ENCODE measurements at regions not wholly inside any gene's neighbourhood (a gene's known extent, or its start where the extent isn't known, plus 50 kb on each side); places are given as distances from the start of the nearest gene placed in this dataset.

GRCh38 chr7:17558558-17559332 is 260.3 kb downstream of the AHR start:
- no peak for TF ChIP-seq HOXA7 (CRISPR knock-in tag; IDR thresholded peaks at IDR 0.05)
- TF ChIP-seq, protein P1, sequence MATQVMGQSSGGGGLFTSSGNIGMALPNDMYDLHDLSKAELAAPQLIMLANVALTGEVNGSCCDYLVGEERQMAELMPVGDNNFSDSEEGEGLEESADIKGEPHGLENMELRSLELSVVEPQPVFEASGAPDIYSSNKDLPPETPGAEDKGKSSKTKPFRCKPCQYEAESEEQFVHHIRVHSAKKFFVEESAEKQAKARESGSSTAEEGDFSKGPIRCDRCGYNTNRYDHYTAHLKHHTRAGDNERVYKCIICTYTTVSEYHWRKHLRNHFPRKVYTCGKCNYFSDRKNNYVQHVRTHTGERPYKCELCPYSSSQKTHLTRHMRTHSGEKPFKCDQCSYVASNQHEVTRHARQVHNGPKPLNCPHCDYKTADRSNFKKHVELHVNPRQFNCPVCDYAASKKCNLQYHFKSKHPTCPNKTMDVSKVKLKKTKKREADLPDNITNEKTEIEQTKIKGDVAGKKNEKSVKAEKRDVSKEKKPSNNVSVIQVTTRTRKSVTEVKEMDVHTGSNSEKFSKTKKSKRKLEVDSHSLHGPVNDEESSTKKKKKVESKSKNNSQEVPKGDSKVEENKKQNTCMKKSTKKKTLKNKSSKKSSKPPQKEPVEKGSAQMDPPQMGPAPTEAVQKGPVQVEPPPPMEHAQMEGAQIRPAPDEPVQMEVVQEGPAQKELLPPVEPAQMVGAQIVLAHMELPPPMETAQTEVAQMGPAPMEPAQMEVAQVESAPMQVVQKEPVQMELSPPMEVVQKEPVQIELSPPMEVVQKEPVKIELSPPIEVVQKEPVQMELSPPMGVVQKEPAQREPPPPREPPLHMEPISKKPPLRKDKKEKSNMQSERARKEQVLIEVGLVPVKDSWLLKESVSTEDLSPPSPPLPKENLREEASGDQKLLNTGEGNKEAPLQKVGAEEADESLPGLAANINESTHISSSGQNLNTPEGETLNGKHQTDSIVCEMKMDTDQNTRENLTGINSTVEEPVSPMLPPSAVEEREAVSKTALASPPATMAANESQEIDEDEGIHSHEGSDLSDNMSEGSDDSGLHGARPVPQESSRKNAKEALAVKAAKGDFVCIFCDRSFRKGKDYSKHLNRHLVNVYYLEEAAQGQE (IDR thresholded peaks at IDR 0.05): no peak
